Chondrocyte (in vitro differentiated cells): ENCODE measurements at regions not wholly inside any gene's neighbourhood (a gene's known extent, or its start where the extent isn't known, plus 50 kb on each side); places are given as distances from the start of the nearest gene placed in this dataset.
A peak's percentile ranks its signal among the peaks of the same experiment; 100 is the strongest.

ENCODE experiments used
- DNase-seq: peaks from one replicate; pipeline ENCODE4 v3.0.0; 2021; ENCODE audit warnings: mixed read lengths, low spot score
- H3K27ac Mint-ChIP-seq: one replicate; pipeline ENCODE4 v1.8.0; 2021; ENCODE audit warnings: mild to moderate bottlenecking, moderate library complexity, mixed read lengths; ENCODE audit not compliant: unreplicated experiment
- H3K27me3 Mint-ChIP-seq: 2 replicates; pipeline ENCODE4 v1.8.0; 2021; ENCODE audit warnings: low read depth, mixed read lengths
- H3K36me3 Mint-ChIP-seq: 2 replicates; pipeline ENCODE4 v1.8.0; 2021; ENCODE audit warnings: low read depth, mixed read lengths
- H3K4me1 Mint-ChIP-seq: 2 replicates; pipeline ENCODE4 v1.8.0; 2021; ENCODE audit warnings: low read depth, mild to moderate bottlenecking, mixed read lengths
- H3K4me3 Mint-ChIP-seq: one replicate; pipeline ENCODE4 v1.8.0; 2021; ENCODE audit warnings: mild to moderate bottlenecking, moderate library complexity, mixed read lengths; ENCODE audit not compliant: unreplicated experiment
- H3K9me3 Mint-ChIP-seq: 2 replicates; pipeline ENCODE4 v1.8.0; 2021; ENCODE audit warnings: low read depth, mixed read lengths
- TF ChIP-seq, protein P1 (sequence below): fragments of 200-600 bp; sonication (generic); IDR thresholded peaks from 2 replicates; pipeline ENCODE4 v1.5.0; 2021; ENCODE audit warnings: antibody characterized with exemption, mild to moderate bottlenecking, moderate library complexity

DNA sequence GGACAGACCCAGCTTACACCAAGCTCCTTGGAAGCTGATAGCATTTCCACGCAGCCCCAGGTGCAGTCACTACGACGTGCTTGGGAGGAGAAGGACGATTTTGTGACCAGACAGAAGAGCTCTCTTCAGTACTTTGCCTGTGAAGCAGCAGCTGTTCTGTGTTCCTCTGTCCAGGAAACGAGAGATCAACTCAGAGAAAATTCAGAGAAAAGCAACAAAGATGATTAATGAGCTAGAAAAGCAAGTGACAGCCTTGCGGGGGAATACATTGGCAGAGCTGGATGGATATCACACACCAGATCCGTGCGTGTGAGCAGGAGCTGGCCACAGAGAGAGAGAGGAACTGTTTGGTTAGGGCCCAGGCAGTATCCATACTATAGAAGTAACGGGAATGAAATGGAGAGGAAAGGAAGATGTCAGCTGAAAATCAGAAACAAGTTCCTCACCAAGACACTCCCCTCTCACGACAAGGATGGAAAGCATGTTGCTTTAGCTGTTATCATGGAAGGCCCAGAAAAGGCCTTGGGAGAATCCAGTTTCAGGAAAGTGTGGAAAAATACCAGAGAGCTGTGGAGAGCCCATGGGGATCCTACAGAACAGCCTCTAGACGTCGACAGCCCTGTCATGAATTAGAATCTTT lies 106.2 kb downstream of the TOMM20 start:
- Mint-ChIP-seq H3K27ac (peak overlapping the region; percentile 74), H3K4me3 (no peak overlapping the region), H3K9me3 (peaks cover 7% of the 10 kb centered on the region), H3K36me3 (peaks cover 5% of the 10 kb centered on the region), H3K4me1 (peaks cover 57% of the 10 kb centered on the region), H3K27me3 (no peaks in the 10 kb centered on the region)
- TF ChIP-seq, protein P1, sequence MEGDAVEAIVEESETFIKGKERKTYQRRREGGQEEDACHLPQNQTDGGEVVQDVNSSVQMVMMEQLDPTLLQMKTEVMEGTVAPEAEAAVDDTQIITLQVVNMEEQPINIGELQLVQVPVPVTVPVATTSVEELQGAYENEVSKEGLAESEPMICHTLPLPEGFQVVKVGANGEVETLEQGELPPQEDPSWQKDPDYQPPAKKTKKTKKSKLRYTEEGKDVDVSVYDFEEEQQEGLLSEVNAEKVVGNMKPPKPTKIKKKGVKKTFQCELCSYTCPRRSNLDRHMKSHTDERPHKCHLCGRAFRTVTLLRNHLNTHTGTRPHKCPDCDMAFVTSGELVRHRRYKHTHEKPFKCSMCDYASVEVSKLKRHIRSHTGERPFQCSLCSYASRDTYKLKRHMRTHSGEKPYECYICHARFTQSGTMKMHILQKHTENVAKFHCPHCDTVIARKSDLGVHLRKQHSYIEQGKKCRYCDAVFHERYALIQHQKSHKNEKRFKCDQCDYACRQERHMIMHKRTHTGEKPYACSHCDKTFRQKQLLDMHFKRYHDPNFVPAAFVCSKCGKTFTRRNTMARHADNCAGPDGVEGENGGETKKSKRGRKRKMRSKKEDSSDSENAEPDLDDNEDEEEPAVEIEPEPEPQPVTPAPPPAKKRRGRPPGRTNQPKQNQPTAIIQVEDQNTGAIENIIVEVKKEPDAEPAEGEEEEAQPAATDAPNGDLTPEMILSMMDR: no peak
- DNase-seq: no peak

- no peaks in the 10 kb centered on the region for H3K27me3 Mint-ChIP-seq
- H3K9me3 Mint-ChIP-seq: peaks cover 7% of the 10 kb centered on the region
- peaks cover 63% of the 10 kb centered on the region for H3K4me1 Mint-ChIP-seq
- peaks cover 5% of the 10 kb centered on the region for H3K36me3 Mint-ChIP-seq
- TF ChIP-seq, protein P1: no peak
- no peak for DNase-seq
- peak overlapping the region; percentile 74 for H3K27ac Mint-ChIP-seq
- no peak overlapping the region for H3K4me3 Mint-ChIP-seq
These were observed 106.8 kb downstream of the TOMM20 start for GRCh38 chr1:235021815-235022214.

DNA sequence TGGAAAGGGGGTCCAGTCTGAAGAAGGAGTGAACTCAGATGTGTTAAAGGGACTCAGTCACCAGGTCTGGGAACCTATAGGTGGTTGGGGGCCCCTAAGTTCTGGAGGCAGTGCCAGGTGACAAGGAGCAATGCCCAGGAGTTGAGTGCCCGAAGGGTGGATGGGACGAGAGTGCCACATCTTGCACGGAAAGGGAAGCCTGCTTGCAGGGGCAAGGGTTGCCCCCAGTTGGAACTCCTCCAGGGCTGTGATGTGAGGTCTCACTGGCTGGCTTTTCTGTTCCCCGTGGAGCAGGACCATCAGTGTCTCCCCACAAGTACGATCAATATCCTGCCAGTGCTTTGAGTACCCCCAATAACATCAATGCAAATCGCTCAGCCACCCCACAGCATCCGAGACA lies 107.3 kb downstream of the TOMM20 start:
- Mint-ChIP-seq H3K4me1 (peaks cover 66% of the 10 kb centered on the region), H3K27me3 (no peaks in the 10 kb centered on the region), H3K9me3 (peaks cover 7% of the 10 kb centered on the region), H3K36me3 (peaks cover 5% of the 10 kb centered on the region), H3K27ac (no peak overlapping the region), H3K4me3 (no peak overlapping the region)
- no peak for DNase-seq
- TF ChIP-seq, protein P1: no peak

- Mint-ChIP-seq H3K4me3 (no peak overlapping the region), H3K27ac (peak overlapping the region; percentile 10), H3K9me3 (peaks cover 7% of the 10 kb centered on the region), H3K36me3 (peaks cover 5% of the 10 kb centered on the region), H3K4me1 (peaks cover 72% of the 10 kb centered on the region), H3K27me3 (no peaks in the 10 kb centered on the region)
- TF ChIP-seq, protein P1: no peak
- no peak for DNase-seq
These were observed 108.7 kb downstream of the TOMM20 start for GRCh38 chr1:235019961-235020360.

GRCh38 chr1:235019471-235019870 lies 109.2 kb downstream of the TOMM20 start:
- Mint-ChIP-seq H3K36me3 (peaks cover 5% of the 10 kb centered on the region), H3K4me1 (peaks cover 72% of the 10 kb centered on the region)
- DNase-seq: no peak

More at GRCh38 chr1:235019471-235019870, 109.2 kb downstream of the TOMM20 start:
- H3K4me3 Mint-ChIP-seq: no peak overlapping the region
- H3K9me3 Mint-ChIP-seq: peaks cover 7% of the 10 kb centered on the region
- peak overlapping the region; percentile 10 for H3K27ac Mint-ChIP-seq
- H3K27me3 Mint-ChIP-seq: no peaks in the 10 kb centered on the region
- TF ChIP-seq, protein P1: no peak
